ENCODE measurements at regions not wholly inside any gene's neighbourhood (a gene's known extent, or its start where the extent isn't known, plus 50 kb on each side); places are given as distances from the start of the nearest gene placed in this dataset.

DNA sequence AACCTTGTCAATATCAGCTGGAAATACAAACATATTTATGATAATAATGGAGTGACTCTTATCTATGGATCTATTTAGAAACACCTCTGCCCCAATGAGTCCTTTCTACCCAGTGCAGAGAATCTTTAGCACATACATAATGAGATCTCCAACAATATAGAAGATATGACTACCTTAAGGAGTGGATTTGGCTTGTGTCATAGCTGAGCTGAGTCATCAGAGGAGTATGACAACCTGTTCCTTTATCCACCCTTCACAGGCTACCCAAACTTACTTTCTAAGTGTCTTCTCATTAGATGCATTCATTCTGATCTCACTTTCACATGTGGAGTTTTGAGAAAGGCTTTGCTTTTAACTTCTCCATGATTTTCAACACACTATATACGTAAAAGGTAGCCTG lies 1218.9 kb downstream of the DSC3 start:
- Histone ChIP-seq H3K9me3 (ENCODE audit: control insufficient read depth, insufficient read depth, low read depth, low read length) (no peaks in the 10 kb centered on the region), H3K4me1 (ENCODE audit: control insufficient read depth, insufficient read depth, low read length) (no peaks in the 10 kb centered on the region), H3K27ac (ENCODE audit: low read length) (no peak overlapping the region), H3K4me3 (ENCODE audit: low read depth in 2 of 2, low read length in 2 of 2) (no peak overlapping the region), H3K27me3 (ENCODE audit: control insufficient read depth, insufficient read depth, low read length) (no peaks in the 10 kb centered on the region), H3K36me3 (ENCODE audit: control insufficient read depth, insufficient read depth, low read length) (no peaks in the 10 kb centered on the region)
- DNase-seq (ENCODE audit: low read depth, low spot score) (no peak), ATAC-seq (no peak)
- intact Hi-C loops (cut with micrococcal nuclease; ENCODE audit: unreplicated experiment): no loop called here
- ChIA-PET POLR2A (no interaction called here), CTCF (no interaction called here)
- TF ChIP-seq, protein P1, sequence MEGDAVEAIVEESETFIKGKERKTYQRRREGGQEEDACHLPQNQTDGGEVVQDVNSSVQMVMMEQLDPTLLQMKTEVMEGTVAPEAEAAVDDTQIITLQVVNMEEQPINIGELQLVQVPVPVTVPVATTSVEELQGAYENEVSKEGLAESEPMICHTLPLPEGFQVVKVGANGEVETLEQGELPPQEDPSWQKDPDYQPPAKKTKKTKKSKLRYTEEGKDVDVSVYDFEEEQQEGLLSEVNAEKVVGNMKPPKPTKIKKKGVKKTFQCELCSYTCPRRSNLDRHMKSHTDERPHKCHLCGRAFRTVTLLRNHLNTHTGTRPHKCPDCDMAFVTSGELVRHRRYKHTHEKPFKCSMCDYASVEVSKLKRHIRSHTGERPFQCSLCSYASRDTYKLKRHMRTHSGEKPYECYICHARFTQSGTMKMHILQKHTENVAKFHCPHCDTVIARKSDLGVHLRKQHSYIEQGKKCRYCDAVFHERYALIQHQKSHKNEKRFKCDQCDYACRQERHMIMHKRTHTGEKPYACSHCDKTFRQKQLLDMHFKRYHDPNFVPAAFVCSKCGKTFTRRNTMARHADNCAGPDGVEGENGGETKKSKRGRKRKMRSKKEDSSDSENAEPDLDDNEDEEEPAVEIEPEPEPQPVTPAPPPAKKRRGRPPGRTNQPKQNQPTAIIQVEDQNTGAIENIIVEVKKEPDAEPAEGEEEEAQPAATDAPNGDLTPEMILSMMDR (IDR thresholded peaks at IDR 0.05): no peak
- TF ChIP-seq, protein P2, sequence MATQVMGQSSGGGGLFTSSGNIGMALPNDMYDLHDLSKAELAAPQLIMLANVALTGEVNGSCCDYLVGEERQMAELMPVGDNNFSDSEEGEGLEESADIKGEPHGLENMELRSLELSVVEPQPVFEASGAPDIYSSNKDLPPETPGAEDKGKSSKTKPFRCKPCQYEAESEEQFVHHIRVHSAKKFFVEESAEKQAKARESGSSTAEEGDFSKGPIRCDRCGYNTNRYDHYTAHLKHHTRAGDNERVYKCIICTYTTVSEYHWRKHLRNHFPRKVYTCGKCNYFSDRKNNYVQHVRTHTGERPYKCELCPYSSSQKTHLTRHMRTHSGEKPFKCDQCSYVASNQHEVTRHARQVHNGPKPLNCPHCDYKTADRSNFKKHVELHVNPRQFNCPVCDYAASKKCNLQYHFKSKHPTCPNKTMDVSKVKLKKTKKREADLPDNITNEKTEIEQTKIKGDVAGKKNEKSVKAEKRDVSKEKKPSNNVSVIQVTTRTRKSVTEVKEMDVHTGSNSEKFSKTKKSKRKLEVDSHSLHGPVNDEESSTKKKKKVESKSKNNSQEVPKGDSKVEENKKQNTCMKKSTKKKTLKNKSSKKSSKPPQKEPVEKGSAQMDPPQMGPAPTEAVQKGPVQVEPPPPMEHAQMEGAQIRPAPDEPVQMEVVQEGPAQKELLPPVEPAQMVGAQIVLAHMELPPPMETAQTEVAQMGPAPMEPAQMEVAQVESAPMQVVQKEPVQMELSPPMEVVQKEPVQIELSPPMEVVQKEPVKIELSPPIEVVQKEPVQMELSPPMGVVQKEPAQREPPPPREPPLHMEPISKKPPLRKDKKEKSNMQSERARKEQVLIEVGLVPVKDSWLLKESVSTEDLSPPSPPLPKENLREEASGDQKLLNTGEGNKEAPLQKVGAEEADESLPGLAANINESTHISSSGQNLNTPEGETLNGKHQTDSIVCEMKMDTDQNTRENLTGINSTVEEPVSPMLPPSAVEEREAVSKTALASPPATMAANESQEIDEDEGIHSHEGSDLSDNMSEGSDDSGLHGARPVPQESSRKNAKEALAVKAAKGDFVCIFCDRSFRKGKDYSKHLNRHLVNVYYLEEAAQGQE (IDR thresholded peaks at IDR 0.05; ENCODE audit: insufficient read depth in 1 of 2, low read depth in 2 of 2, low read length in 1 of 2): no peak
- TF ChIP-seq TCF7L2 (IDR thresholded peaks at IDR 0.05; ENCODE audit: low read depth, low read length) (no peak), POLR2AphosphoS5 (IDR thresholded peaks at IDR 0.05; ENCODE audit: low read depth, low read length) (no peak), SIN3A (IDR thresholded peaks at IDR 0.05; ENCODE audit: borderline replicate concordance, insufficient read depth, low read depth, low read length) (no peak)
- in situ Hi-C loops (cut with HindIII; ENCODE audit: low pct_unique_long_range_greater_than_20kb, low sequenced_read_pairs): no loop called here
- BruUV-seq (replicated peaks): no TSS peak

GRCh38 chr18:29821544-29821943 lies 1221.0 kb downstream of the DSC3 start:
- ChIA-PET CTCF (no interaction called here), POLR2A (no interaction called here)
- intact Hi-C loops (cut with micrococcal nuclease; ENCODE audit: unreplicated experiment) (no loop called here), in situ Hi-C loops (cut with HindIII; ENCODE audit: low pct_unique_long_range_greater_than_20kb, low sequenced_read_pairs) (no loop called here)
- Histone ChIP-seq H3K4me3 (ENCODE audit: low read depth in 2 of 2, low read length in 2 of 2) (no peak overlapping the region), H3K27me3 (ENCODE audit: control insufficient read depth, insufficient read depth, low read length) (no peaks in the 10 kb centered on the region), H3K27ac (ENCODE audit: low read length) (no peak overlapping the region), H3K4me1 (ENCODE audit: control insufficient read depth, insufficient read depth, low read length) (no peaks in the 10 kb centered on the region), H3K36me3 (ENCODE audit: control insufficient read depth, insufficient read depth, low read length) (no peaks in the 10 kb centered on the region), H3K9me3 (ENCODE audit: control insufficient read depth, insufficient read depth, low read depth, low read length) (no peaks in the 10 kb centered on the region)
- ATAC-seq (no peak), DNase-seq (ENCODE audit: low read depth, low spot score) (no peak)
- BruUV-seq (replicated peaks): no TSS peak
- TF ChIP-seq, protein P2 (IDR thresholded peaks at IDR 0.05; ENCODE audit: insufficient read depth in 1 of 2, low read depth in 2 of 2, low read length in 1 of 2): no peak
- no peak for TF ChIP-seq TCF7L2 (IDR thresholded peaks at IDR 0.05; ENCODE audit: low read depth, low read length)

Measured in Panc1 (cell line).